Panc1 (cell line): ENCODE measurements at regions not wholly inside any gene's neighbourhood (a gene's known extent, or its start where the extent isn't known, plus 50 kb on each side); places are given as distances from the start of the nearest gene placed in this dataset.

Experiments
- ATAC-seq: fragments of 200-7000 bp; cut with Tn5 transposase; 2 replicates; pipeline ENCODE4 v1.9.1; 2020; ENCODE audit warnings: mild to moderate bottlenecking, moderate library complexity
- BruUV-seq: library from RNA; stranded (reverse); fragments of 400-500 nt; replicated peaks from 2 replicates; lab custom pipeline; 2021; lab: Mats Ljungman, UMichigan
- CTCF ChIA-PET: fragments of 300-600 bp; sonication (Branson Sonifier 250); formaldehyde crosslinking; loops from one replicate; lab custom pipeline; 2022; ENCODE audit warnings: antibody characterized with exemption; lab: Charles Lee
- POLR2A ChIA-PET: fragments of 300-600 bp; sonication (Branson Sonifier 250); formaldehyde crosslinking; loops from one replicate; lab custom pipeline; 2022; ENCODE audit warnings: antibody characterized with exemption; lab: Charles Lee
- DNase-seq: peaks from one replicate; pipeline ENCODE4 v3.0.0-alpha.2; 2010; ENCODE audit warnings: low read depth, low spot score
- H3K27ac ChIP-seq: 2 replicates; pipeline ENCODE4 v1.5.1; 2011; ENCODE audit warnings: mild to moderate bottlenecking, low read length, inconsistent platforms
- H3K27me3 ChIP-seq: fragments of 200-500 bp; sonication (Bioruptor generic); 2 replicates; pipeline ENCODE4 v1.6.0; 2014; ENCODE audit warnings: low read length, inconsistent platforms; ENCODE audit not compliant: control insufficient read depth, insufficient read depth
- H3K36me3 ChIP-seq: fragments of 200-500 bp; sonication (Bioruptor generic); 2 replicates; pipeline ENCODE4 v1.5.1; 2014; ENCODE audit warnings: inconsistent platforms, mild to moderate bottlenecking, low read length, moderate library complexity; ENCODE audit not compliant: control insufficient read depth, insufficient read depth
- H3K4me1 ChIP-seq: 2 replicates; pipeline ENCODE4 v1.5.1; 2011; ENCODE audit warnings: inconsistent platforms, mild to moderate bottlenecking, low read length, moderate library complexity; ENCODE audit not compliant: control insufficient read depth, insufficient read depth
- H3K4me3 ChIP-seq, 2 experiments: 2 replicates each; pipeline ENCODE4 v1.5.1; 2011 to 2012; ENCODE audit warnings: low read depth in 2 of 2, low read length in 2 of 2, mild to moderate bottlenecking in 2 of 2, inconsistent platforms in 1 of 2, moderate library complexity in 1 of 2
- H3K9me3 ChIP-seq: fragments of 200-500 bp; sonication (Bioruptor generic); 2 replicates; pipeline ENCODE4 v1.5.1; 2014; ENCODE audit warnings: low read depth, mild to moderate bottlenecking, inconsistent platforms, low read length, moderate library complexity; ENCODE audit not compliant: control insufficient read depth, insufficient read depth
- CTCF ChIP-seq: fragments of 450-650 bp; IDR thresholded peaks from 2 replicates; pipeline ENCODE4 v1.5.1; 2017; ENCODE audit warnings: mild to moderate bottlenecking
- POLR2AphosphoS5 ChIP-seq: IDR thresholded peaks from 2 replicates; pipeline ENCODE4 v1.6.1; 2012; ENCODE audit warnings: mild to moderate bottlenecking, low read depth, low read length, moderate library complexity
- REST ChIP-seq, 2 experiments: IDR thresholded peaks; 2 replicates each; pipeline ENCODE4 v1.6.1; 2011 to 2012; ENCODE audit warnings: low read depth in 2 of 2, control low read depth in 1 of 2, low read length in 1 of 2, mild to moderate bottlenecking in 1 of 2, moderate library complexity in 1 of 2; ENCODE audit not compliant: insufficient read depth in 1 of 2
- SIN3A ChIP-seq: IDR thresholded peaks from 2 replicates; pipeline ENCODE4 v1.6.1; 2012; ENCODE audit warnings: low read depth, mild to moderate bottlenecking, low read length, moderate library complexity, borderline replicate concordance; ENCODE audit not compliant: insufficient read depth
- TCF7L2 ChIP-seq: IDR thresholded peaks from 2 replicates; pipeline ENCODE4 v1.6.1; 2011; ENCODE audit warnings: mild to moderate bottlenecking, low read depth, low read length, inconsistent platforms
- in situ Hi-C: cut with HindIII; loops from 2 replicates; pipeline ENCODE4 v1.10.0; 2016; ENCODE audit warnings: low sequenced_read_pairs, low pct_unique_long_range_greater_than_20kb
- intact Hi-C: fragments of 100-400 bp; cut with micrococcal nuclease; formaldehyde crosslinking; loops from one replicate; pipeline ENCODE4 v1.10.0; 2022; ENCODE audit not compliant: unreplicated experiment

GRCh38 chrX:43000121-43000520 lies 222.2 kb upstream of the PPP1R2C start:
- ATAC-seq (no peak), DNase-seq (no peak)
- in situ Hi-C loops (no loop called here), intact Hi-C loops (no loop called here)
- H3K36me3 ChIP-seq = no peaks in the 10 kb centered on the region
- H3K27me3 ChIP-seq = no peaks in the 10 kb centered on the region
- H3K27ac ChIP-seq = no peak overlapping the region
- H3K4me1 ChIP-seq = no peaks in the 10 kb centered on the region
- H3K9me3 ChIP-seq = no peaks in the 10 kb centered on the region
- ChIA-PET CTCF (no interaction called here), POLR2A (interaction anchor here (0.6 kb wide), 1 partner anchor 34 kb away, joined by 6 read pairs; no protein-coding TSS in a partner anchor)
- TF ChIP-seq REST (IDR thresholded peaks at IDR 0.05; ENCODE audit: insufficient read depth in 1 of 2, low read depth in 2 of 2, low read length in 1 of 2) = no peak
- TF ChIP-seq TCF7L2 = no peak
- no peak for TF ChIP-seq POLR2AphosphoS5
- TF ChIP-seq SIN3A = no peak
- TF ChIP-seq CTCF = no peak
- H3K4me3 ChIP-seq = no peak overlapping the region
- BruUV-seq = no TSS peak

GRCh38 chrX:43002526-43003203 lies 224.7 kb upstream of the PPP1R2C start:
- H3K27ac ChIP-seq = no peak overlapping the region
- ATAC-seq (no peak), DNase-seq (no peak)
- TF ChIP-seq TCF7L2 (no peak), CTCF (no peak), POLR2AphosphoS5 (no peak), SIN3A (no peak), REST (IDR thresholded peaks at IDR 0.05; ENCODE audit: insufficient read depth in 1 of 2, low read depth in 2 of 2, low read length in 1 of 2) (no peak)
- H3K4me1 ChIP-seq = no peaks in the 10 kb centered on the region
- intact Hi-C loops = no loop called here
- in situ Hi-C loops = no loop called here
- no peaks in the 10 kb centered on the region for H3K27me3 ChIP-seq
- no peak overlapping the region for H3K4me3 ChIP-seq
- H3K9me3 ChIP-seq = no peaks in the 10 kb centered on the region
- CTCF ChIA-PET = no interaction called here
- BruUV-seq = no TSS peak
- H3K36me3 ChIP-seq = no peaks in the 10 kb centered on the region
- POLR2A ChIA-PET = interaction anchor here (0.6 kb wide), 1 partner anchor 63 kb away, joined by 12 read pairs; no protein-coding TSS in a partner anchor
